Muscle of leg (tissue), 3 donors: ENCODE measurements at regions not wholly inside any gene's neighbourhood (a gene's known extent, or its start where the extent isn't known, plus 50 kb on each side); places are given as distances from the start of the nearest gene placed in this dataset.
"Not testable (repeated sequence)": the region's sequence is repeated elsewhere in the genome, so short reads cannot be mapped to it uniquely, and the experiment has no call there.

Source experiments
- DNase-seq: peaks from one replicate; pipeline ENCODE4 v3.0.0; 2013
- H3K27ac ChIP-seq: one replicate; pipeline ENCODE4 v1.5.1; 2013; ENCODE audit warnings: mild to moderate bottlenecking, low read length, control low read depth
- H3K27me3 ChIP-seq: one replicate; pipeline ENCODE4 v1.6.1; 2013; ENCODE audit warnings: low read length; ENCODE audit not compliant: control insufficient read depth, insufficient read depth
- H3K36me3 ChIP-seq: one replicate; pipeline ENCODE4 v1.6.1; 2013; ENCODE audit warnings: low read length; ENCODE audit not compliant: control insufficient read depth, insufficient read depth
- H3K4me1 ChIP-seq: one replicate; pipeline ENCODE4 v1.6.1; 2013; ENCODE audit warnings: low read length; ENCODE audit not compliant: control insufficient read depth, insufficient read depth
- H3K4me3 ChIP-seq: one replicate; pipeline ENCODE4 v1.5.1; 2013; ENCODE audit warnings: low read length, control low read depth
- H3K9me3 ChIP-seq: replicated peaks from 2 replicates; pipeline ENCODE4 v1.6.1; 2013; ENCODE audit warnings: low read depth, low read length; ENCODE audit not compliant: control insufficient read depth
- WGBS: methylation state at CpG from one replicate; pipeline ENCODE4 v1.1.5; 2013; ENCODE audit warnings: missing lambda C conversion rate; ENCODE audit not compliant: insufficient coverage; 5-methylcytosine and 5-hydroxymethylcytosine counted together

DNA sequence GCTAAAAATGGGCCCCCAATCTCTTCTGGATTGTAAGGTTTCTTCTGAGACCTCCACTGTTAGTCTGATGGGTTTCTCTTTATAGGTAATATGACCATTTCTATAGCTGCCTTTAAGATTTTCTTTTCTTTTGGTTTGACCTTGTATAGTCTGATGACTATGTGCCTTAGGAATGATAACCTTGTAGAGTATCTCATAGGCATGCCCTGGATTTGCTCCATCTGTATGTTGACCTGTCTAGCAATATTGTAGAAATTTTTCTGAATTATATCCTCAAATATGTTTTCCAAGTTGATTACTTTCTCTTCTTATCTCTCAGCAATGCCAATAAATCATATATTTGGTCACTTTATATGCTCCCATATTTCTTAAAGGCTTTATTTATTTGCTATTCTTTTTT is 1403.8 kb upstream of the GOT2 start:
- Histone ChIP-seq H3K27ac (no peak overlapping the region), H3K27me3 (no peaks in the 10 kb centered on the region), H3K4me3 (no peak overlapping the region), H3K9me3 (peaks cover 9% of the 10 kb centered on the region), H3K36me3 (no peaks in the 10 kb centered on the region), H3K4me1 (no peaks in the 10 kb centered on the region)
- no peak for DNase-seq

DNA sequence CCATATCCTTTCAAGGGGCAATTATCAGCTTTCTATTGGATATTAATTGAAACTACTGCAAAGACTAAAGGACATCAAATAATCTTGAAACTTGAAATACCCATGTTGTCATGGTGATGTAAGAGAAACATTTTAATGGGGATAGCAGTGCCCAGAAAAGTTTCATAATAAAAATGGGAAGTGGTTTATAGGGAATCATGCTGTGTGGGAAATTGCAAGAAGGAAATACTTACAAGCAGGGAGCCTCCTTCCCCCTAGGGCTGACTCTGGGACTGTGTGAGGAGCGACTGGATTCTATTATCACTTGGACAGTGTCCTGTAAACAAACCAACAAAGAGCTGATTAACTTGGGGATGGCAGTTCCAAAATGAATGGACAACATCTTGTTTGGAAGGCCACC is 1393.1 kb upstream of the GOT2 start:
- Histone ChIP-seq H3K27ac (no peak overlapping the region), H3K4me1 (no peaks in the 10 kb centered on the region), H3K9me3 (no peaks in the 10 kb centered on the region), H3K36me3 (no peaks in the 10 kb centered on the region), H3K27me3 (no peaks in the 10 kb centered on the region), H3K4me3 (no peak overlapping the region)
- WGBS: no CpG with 5 or more reads among the region's 1 CpG
- peak; percentile 13 for DNase-seq

DNA sequence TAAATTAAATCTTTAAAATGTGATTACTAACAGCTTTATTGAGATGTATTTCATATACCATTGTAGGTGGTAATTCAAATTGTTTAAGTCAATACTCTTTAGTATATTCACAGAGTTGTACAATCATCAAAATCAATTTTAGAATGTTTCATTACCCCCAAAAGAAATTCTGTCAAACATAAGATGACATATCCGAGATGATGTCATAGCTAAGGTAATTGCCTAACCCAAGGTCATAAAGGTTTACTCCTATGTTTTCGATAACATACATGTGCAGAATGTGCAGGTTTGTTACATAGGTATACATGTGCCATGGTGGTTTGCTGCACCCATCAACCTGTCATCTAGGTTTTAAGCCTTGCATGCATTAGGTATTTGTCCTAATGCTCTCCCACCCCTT is 1392.0 kb upstream of the GOT2 start:
- not testable (repeated sequence) for DNase-seq, H3K9me3 ChIP-seq, H3K27ac ChIP-seq, H3K4me3 ChIP-seq, H3K4me1 ChIP-seq, H3K36me3 ChIP-seq, H3K27me3 ChIP-seq
- 86% methylated on average over 1 of the region's 2 CpGs for WGBS

DNA sequence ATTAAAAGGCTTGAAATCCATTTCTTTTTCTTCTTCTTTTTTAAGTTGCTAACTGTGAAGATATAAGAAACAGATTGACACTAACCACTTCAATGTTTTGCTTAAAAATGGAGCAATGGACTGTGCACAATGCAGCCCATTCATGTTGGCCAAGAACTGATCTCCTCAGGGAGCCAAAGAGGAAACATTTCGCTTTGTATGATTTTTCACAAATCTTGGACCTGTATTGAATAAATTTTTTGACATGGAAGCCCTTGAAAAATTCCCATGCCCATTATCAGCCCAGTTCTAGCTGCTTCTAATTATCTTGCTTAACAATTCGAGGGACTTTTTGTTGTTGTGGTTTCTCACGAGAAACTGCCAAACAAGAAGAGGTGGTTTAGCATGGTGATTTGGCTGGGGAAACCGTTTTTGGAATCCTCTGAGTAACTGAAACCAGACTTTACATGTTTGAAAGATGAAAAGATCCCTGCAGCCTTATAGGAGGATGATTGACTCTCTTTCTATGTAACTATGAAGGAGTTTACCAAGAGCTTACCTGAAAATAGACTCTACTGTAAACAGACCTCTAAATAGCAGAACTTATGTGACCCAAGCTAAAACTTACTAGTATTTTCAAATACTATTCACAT is 1389.4 kb upstream of the GOT2 start:
- H3K4me3 ChIP-seq: no peak overlapping the region
- H3K27ac ChIP-seq: no peak overlapping the region
- no peaks in the 10 kb centered on the region for H3K4me1 ChIP-seq
- WGBS: no CpG with 5 or more reads among the region's 4 CpGs
- peak; percentile 42 for DNase-seq
- H3K36me3 ChIP-seq: no peaks in the 10 kb centered on the region
- H3K9me3 ChIP-seq: no peaks in the 10 kb centered on the region
- no peaks in the 10 kb centered on the region for H3K27me3 ChIP-seq

DNA sequence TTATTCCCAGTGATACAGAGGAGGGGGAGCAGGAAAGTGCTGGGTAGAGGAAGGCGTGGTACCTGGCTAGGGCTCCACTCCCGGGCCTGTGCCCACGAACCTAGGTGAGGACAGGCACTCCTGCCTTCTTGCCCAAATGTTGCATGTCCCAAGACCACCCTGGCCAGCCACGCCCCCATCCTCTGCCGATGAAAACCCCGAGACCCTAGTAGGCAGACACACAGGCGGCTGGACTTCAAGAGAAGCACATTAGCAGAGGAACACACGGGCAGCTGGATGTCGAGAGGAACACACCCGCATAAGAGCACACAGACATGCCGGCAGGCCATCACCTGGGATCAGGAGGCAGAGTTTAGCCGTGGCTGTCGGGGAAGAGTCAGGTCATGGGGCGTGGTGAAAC is 1386.5 kb upstream of the GOT2 start:
- no peaks in the 10 kb centered on the region for H3K36me3 ChIP-seq
- no peak for DNase-seq
- WGBS: 89% methylated on average over 14 of the region's 14 CpGs
- H3K27ac ChIP-seq: no peak overlapping the region
- no peak overlapping the region for H3K4me3 ChIP-seq
- no peaks in the 10 kb centered on the region for H3K9me3 ChIP-seq
- no peaks in the 10 kb centered on the region for H3K4me1 ChIP-seq
- no peaks in the 10 kb centered on the region for H3K27me3 ChIP-seq

DNA sequence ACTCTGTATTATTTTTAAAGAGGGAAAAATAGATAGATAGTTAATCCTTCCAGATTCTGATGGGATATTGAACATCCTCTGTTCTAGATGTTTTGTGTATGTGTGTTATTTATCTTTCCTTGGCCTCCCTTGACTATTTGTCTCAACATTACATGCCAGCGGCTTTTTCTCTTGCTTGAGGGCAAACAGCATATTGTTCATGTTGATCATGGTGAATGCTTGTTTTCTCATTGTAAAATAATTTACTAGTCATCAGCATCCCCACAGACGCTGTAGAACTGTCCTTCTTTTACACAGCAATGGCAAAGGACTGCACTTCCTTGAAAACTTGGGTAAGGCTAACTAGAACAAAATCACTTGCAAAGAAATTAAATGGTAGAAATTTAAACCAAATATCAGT is 1376.4 kb upstream of the GOT2 start:
- Histone ChIP-seq H3K27ac (no peak overlapping the region), H3K27me3 (no peaks in the 10 kb centered on the region), H3K36me3 (no peaks in the 10 kb centered on the region), H3K4me1 (no peaks in the 10 kb centered on the region), H3K9me3 (no peaks in the 10 kb centered on the region), H3K4me3 (no peak overlapping the region)
- no CpG with 5 or more reads among the region's 2 CpGs for WGBS
- DNase-seq: no peak

DNA sequence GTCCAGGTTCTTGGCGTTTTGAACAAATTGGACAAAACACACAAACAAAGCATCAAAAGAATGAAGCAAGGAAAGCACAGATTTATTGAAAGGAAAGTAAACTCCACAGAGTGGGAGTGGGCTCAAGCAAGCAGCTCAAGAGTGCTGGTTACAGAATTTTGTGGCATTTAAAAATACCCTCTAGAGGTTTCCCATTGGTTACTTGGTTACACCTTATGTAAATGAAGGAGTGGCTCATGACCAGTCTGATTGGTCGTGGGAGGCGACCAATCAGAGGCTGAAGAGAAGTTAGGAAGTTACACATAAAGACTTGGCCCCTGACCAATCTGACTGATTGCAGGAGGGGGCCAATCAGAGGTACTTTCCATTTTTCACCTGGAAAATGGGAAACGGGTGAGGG is 1373.8 kb upstream of the GOT2 start:
- no CpG with 5 or more reads among the region's 4 CpGs for WGBS
- H3K4me3 ChIP-seq: no peak overlapping the region
- DNase-seq: no peak
- no peaks in the 10 kb centered on the region for H3K4me1 ChIP-seq
- no peak overlapping the region for H3K27ac ChIP-seq
- no peaks in the 10 kb centered on the region for H3K36me3 ChIP-seq
- no peaks in the 10 kb centered on the region for H3K9me3 ChIP-seq
- no peaks in the 10 kb centered on the region for H3K27me3 ChIP-seq

DNA sequence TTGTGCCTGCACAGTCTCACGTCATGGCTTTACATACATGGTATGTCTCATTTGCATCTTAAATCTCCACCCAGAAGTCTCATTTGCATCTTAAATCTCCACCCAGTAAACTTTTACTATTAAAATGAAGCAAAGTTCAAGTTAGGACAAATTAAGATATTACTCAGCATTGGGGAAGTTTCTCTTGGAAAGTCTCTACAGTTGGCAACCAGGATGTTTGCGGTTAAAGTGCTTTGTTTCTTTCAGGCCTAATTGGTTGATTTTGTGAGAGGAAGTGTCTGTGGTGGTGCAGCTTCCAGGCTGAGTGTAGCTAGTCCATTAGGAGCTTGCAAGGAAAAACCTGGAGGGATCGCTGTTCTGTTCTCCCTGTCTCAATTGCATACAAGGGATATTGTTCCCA is 1373.3 kb upstream of the GOT2 start:
- no peak overlapping the region for H3K27ac ChIP-seq
- no peaks in the 10 kb centered on the region for H3K27me3 ChIP-seq
- no peaks in the 10 kb centered on the region for H3K9me3 ChIP-seq
- no peaks in the 10 kb centered on the region for H3K36me3 ChIP-seq
- no peaks in the 10 kb centered on the region for H3K4me1 ChIP-seq
- H3K4me3 ChIP-seq: no peak overlapping the region
- DNase-seq: no peak
- WGBS: 100% methylated on average over 1 of the region's 3 CpGs

DNA sequence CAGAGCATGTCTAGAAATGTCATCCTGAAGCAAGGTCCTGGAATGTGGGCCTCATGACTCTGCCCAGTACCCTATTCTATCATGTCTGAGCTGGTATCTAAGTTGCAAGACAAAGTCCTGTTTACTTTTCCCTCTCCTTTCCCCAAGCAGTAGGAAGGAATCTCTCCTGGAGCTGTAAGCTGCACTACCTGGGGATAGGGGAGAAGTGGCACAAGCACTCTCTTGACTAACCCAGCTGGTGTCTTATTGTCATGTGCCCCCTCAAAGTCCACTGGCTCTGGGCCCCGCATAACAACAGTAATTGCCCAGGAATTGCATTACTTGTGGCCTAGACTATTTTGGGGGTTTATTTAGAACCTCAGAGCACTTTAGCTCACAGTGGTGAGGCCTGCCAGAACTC is 1366.3 kb upstream of the GOT2 start:
- Histone ChIP-seq H3K36me3 (no peaks in the 10 kb centered on the region), H3K27me3 (no peaks in the 10 kb centered on the region), H3K27ac (no peak overlapping the region), H3K4me1 (no peaks in the 10 kb centered on the region), H3K9me3 (peaks cover 9% of the 10 kb centered on the region), H3K4me3 (no peak overlapping the region)
- DNase-seq: no peak
- 100% methylated on average over 1 of the region's 1 CpG for whole genome bisulfite sequencing

DNA sequence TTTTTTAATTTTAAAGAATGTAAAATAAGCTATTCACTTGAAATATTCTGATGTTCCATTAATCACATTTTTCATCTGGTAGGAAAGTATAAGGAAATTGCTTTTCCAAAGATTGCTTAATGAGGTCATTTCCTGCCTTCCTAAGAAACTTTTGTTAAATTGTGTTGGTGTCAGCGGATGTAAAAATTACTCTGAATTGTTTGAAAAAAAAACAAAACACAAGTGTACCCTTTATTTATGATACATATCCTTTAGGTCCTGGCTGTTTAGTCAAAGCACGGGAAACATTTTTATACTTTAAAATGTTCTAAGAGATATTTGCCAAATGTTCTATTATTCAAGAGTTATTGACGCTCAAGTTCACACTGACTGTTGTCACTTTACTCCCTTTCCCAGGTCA is 1357.4 kb upstream of the GOT2 start:
- DNase-seq: peak; percentile 16
- WGBS: no CpG with 5 or more reads among the region's 3 CpGs

DNA sequence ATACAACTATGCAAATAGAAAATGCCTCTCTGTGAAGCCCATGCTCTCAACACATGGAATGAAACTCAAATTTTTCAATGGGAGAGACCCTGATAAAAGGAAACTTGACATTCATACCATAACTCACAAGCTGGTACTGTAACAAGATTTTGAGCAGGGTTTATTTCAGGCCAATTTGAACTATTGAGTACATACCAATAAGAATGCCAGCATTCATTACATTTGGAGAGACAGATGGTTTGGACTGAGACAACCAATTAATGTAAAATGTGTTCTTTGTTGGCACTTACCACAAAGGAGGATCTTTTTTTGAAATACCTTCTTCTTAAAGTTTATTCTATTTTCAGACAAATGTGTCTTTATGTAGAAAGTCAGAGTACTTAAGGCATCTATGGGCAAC is 1357.0 kb upstream of the GOT2 start:
- Histone ChIP-seq H3K27ac (no peak overlapping the region), H3K4me1 (no peaks in the 10 kb centered on the region), H3K27me3 (no peaks in the 10 kb centered on the region), H3K36me3 (no peaks in the 10 kb centered on the region), H3K9me3 (no peaks in the 10 kb centered on the region), H3K4me3 (no peak overlapping the region)
- DNase-seq: peak; percentile 4

More for the DNA sequence above, 1357.4 kb upstream of the GOT2 start:
- Histone ChIP-seq H3K9me3 (no peaks in the 10 kb centered on the region), H3K4me1 (no peaks in the 10 kb centered on the region), H3K27me3 (no peaks in the 10 kb centered on the region), H3K4me3 (no peak overlapping the region), H3K36me3 (no peaks in the 10 kb centered on the region), H3K27ac (no peak overlapping the region)
